ENCODE measurements at regions not wholly inside any gene's neighbourhood (a gene's known extent, or its start where the extent isn't known, plus 50 kb on each side); places are given as distances from the start of the nearest gene placed in this dataset.

- TF ChIP-seq NR0B1 (IDR thresholded peaks at IDR 0.05; ENCODE audit: partially characterized antibody) (no peak), RAD21 (CRISPR knock-in tag; conservative IDR thresholded peaks at IDR 0.05 in 1 of 2, IDR thresholded peaks at IDR 0.05 in 1 of 2) (no peak), E2F4 (CRISPR knock-in tag; IDR thresholded peaks at IDR 0.05; ENCODE audit: low read depth) (no peak), ZBTB12 (CRISPR knock-in tag; IDR thresholded peaks at IDR 0.05) (no peak), CBX8 (IDR thresholded peaks at IDR 0.05; ENCODE audit: borderline replicate concordance, extremely low read depth, low read depth, low read length, poor library complexity, severe bottlenecking) (no peak), TEAD4 (IDR thresholded peaks at IDR 0.05; ENCODE audit: low read length) (no peak), TEAD4 (CRISPR knock-in tag; IDR thresholded peaks at IDR 0.05; ENCODE audit: borderline replicate concordance) (no peak), FOSL1 (tag; conservative IDR thresholded peaks at IDR 0.05) (no peak), MCM5 (IDR thresholded peaks at IDR 0.05; ENCODE audit: low read depth) (no peak), CBFA2T3 (IDR thresholded peaks at IDR 0.05) (no peak), ZZZ3 (IDR thresholded peaks at IDR 0.05) (no peak), RBBP5 (IDR thresholded peaks at IDR 0.05; ENCODE audit: borderline replicate concordance, insufficient read depth, low read length, poor library complexity, severe bottlenecking) (no peak)
These were observed 490.9 kb downstream of the SHISA9 start (continued) for GRCh38 chr16:13392341-13392740.
